GM12891 (cell line): ENCODE measurements at regions not wholly inside any gene's neighbourhood (a gene's known extent, or its start where the extent isn't known, plus 50 kb on each side); places are given as distances from the start of the nearest gene placed in this dataset.

ENCODE experiments used
- POLR2A ChIP-seq: IDR thresholded peaks from 2 replicates; pipeline ENCODE4 v1.6.1; 2011; ENCODE audit warnings: low read depth, low read length, control low read depth
- POLR2AphosphoS5 ChIP-seq: IDR thresholded peaks from 2 replicates; pipeline ENCODE4 v1.6.1; 2011; ENCODE audit warnings: low read depth, low read length, control low read depth
- POU2F2 ChIP-seq: IDR thresholded peaks from 2 replicates; pipeline ENCODE4 v1.6.1; 2011; ENCODE audit warnings: low read depth, mild to moderate bottlenecking, control low read depth, low read length, moderate library complexity
- TAF1 ChIP-seq: IDR thresholded peaks from 2 replicates; pipeline ENCODE4 v1.6.1; 2011; ENCODE audit warnings: low read depth, low read length, control low read depth

DNA sequence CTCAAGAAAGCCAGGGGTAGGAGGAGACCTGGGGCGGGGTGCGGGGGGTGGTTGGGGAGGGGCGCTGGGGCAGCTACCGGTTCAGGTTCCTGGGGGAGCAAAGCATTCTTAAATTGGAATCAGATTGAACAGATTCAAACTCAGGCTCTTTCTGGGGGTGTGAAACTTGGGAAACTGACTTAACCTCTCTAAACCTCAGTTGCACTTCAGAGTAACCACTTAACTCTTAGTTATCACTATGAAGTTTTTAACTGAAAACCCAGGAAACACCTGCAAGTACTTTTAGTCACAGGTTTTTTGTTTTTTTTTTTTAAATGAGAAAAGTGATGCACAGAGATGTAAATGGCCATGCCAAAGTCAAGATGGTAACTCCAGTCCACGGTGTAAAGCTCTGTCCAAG lies 72.0 kb downstream of the RCN1 start:
- no peak for TF ChIP-seq POLR2A
- no peak for TF ChIP-seq POLR2AphosphoS5
- no peak for TF ChIP-seq TAF1
- no peak for TF ChIP-seq POU2F2
